ENCODE measurements at regions not wholly inside any gene's neighbourhood (a gene's known extent, or its start where the extent isn't known, plus 50 kb on each side); places are given as distances from the start of the nearest gene placed in this dataset.

- no peak for DNase-seq
These were observed 213.9 kb downstream of the SOD2 start for GRCh38 chr6:159479146-159479545.

GRCh38 chr6:159473475-159474263, 219.4 kb downstream of the SOD2 start:
- no peak for DNase-seq

GRCh38 chr6:159470397-159470796, 222.6 kb downstream of the SOD2 start:
- DNase-seq = no peak

DNA sequence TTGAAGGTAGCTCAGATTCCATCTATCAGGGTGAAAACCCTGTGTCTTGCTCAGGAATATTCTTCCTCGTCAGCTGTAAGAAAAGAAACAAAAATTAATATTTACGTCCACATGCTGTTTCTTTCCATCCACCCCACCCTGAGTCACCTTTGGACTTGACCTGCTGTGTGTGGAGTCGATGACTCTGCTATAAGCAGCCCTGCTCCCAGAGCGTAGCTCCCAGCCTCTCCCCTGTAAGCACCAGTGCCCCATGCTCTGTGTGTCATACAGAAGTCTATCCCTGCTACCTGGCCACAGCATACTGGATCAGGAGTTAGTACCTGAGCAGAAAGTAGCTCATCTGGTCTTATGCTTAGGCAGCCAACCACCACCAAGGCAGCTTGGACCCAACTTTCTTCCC, 223.6 kb downstream of the SOD2 start:
- DNase-seq = no peak

DNA sequence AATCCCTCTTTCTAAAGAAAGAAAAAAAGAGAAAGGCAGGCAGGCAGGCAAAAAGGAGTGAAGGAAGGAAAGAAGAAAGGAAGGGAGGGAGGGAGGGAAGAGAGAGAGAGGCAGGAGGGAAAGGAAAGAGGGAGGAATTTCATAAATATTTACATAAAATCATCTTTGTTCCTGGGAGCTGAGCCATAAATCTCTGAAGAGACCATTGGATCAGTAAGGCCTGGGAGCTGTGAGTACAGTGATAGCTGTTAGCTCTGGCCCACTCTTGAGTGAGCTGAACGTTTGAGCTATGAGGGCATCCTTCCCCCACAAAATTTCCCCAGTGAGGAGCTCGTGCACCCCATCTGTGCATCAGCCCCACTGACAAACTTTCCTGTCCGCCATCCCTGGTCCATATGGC, 224.0 kb downstream of the SOD2 start:
- no peak for DNase-seq

DNA sequence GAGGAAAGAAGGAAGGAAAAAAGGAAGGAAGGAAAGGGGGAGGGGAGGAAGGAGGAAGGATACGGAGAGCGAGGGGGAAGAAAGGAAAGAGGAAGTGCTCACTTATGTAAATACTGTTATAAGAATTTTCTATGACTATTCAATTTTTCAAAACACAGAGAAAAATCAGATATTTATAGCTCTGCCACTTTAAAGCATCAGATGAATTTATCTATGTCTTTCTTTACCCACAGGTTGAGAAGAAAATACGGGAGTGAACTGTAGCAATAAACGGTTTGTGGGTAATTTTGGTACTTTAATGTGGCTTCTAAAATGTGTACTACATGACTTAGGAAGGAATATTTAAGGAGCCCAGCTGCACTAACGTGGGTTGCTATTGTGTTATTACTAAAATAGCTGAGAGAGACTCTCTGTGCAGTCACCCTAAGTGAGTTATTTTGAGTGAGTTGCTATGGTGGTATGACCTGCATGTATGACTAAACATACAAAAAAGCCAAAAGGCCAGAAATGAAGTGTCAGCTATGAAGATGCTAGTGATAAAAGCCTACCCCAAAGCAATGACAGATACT, 225.5 kb downstream of the SOD2 start:
- no peak for DNase-seq

DNA sequence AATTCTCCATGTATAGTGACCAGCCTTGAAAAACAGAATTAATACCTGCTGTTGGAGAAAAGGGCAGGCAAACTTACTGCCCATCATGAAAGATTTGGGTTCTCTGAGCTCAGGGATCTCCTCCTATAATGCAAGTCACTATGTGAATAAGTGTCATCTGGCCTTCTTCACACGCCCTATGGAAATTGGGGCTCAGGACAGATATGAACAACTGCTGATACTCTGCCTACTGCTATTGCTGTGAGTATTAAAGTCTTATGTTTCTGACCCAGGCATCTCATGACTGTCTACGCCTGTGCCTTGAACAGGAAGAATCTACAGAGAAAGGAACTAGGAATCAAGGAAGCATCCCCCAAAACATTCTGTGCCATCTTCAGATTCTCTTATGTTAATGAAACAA, 226.1 kb downstream of the SOD2 start:
- no peak for DNase-seq

- DNase-seq = no peak
These were observed 228.2 kb downstream of the SOD2 start for GRCh38 chr6:159464816-159465215.

- DNase-seq = peak in 1 of 3 experiments; percentile 14
These were observed 229.8 kb downstream of the SOD2 start for GRCh38 chr6:159463119-159463829.

DNA sequence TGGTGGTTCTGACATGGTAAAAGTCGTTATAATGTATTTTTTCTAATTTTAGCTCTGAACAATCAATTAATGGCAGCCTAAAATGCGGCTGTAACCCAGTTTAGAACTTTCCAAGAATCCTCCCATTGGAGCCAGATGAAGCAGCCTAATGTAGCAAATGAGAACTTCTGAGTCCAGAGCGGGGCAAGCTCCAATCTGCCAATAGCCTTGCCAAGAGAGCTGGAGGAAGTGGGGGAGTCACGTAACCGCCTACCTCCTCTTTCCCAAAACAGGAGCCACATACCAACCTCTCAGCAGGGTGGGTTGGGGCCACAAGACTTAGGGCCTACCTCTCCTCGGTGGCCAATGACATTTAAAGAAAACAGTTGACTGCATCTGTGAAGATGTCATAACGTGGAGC, 230.6 kb downstream of the SOD2 start:
- DNase-seq = no peak

DNA sequence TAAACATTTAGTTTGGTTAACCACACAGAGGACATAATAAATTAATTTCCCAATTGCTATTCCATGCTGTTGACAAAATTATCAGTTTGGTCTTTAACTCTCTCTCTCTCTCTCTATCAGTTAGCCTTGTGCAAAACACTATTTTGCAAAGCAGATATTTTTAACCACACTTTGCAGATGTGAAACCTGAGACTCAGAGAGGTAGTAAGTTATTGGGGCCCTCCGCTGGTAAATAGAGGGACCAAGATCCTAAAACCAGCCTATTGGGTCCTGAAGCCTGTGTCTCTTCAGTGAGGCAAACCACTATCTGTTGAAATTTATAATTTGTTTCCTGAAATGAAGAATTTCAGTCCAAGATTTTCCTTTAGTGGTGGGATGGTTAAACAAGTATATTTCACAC, 231.0 kb downstream of the SOD2 start:
- DNase-seq = no peak

DNA sequence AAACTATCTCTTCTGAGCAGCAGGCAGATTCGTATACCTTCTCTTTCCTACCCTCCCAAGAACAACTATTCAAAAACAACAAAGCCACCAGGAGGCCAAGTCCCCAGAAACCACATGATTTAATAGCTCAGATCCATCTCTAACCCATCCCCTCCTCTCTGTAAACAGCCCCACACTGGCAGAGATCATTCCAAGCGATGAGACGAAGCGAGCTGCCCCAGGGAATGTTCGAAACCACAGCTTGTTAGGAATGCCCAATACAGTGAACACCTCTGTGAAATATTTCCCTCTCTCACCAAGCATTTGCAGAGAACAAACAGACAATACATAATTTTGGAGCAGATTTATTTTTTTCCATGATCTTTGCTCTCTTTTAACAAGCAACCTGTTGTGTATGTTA, 231.8 kb downstream of the SOD2 start:
- DNase-seq = no peak

GRCh38 chr6:159460476-159460875, 232.6 kb downstream of the SOD2 start:
- no peak for DNase-seq

GRCh38 chr6:159456349-159456748, 236.7 kb downstream of the SOD2 start:
- no peak for DNase-seq

DNA sequence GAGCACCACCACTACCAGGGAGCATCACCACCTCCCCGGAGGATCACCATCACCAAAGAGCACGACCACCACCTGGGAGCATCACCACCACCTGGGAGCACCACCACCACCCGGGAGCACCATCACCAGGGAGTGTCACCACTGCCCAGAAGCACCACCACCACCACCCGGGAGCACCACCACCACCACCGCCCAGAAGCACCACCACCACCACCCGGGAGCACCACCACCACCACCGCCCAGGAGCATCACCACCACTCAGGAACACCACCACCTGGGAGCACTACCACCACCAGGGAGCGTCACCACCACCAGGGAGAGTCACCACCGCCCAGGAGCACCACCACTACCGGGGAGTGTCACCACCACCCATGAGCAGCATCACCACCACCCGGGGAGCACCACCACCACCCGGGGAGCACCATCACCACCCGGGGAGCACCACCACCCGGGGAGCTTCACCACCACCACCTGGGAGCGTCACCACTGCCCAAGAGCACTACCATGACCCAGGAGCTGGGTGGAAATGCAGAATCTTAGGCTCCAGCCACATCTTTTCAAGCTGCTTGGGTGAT, 237.3 kb downstream of the SOD2 start:
- DNase-seq = no peak

- no peak for DNase-seq
These were observed 242.1 kb downstream of the SOD2 start for GRCh38 chr6:159450815-159451465.

GRCh38 chr6:159446340-159446739, 246.7 kb downstream of the SOD2 start:
- no peak for DNase-seq

GRCh38 chr6:159445351-159445750, 247.7 kb downstream of the SOD2 start:
- DNase-seq = no peak

- DNase-seq = no peak
These were observed 248.8 kb downstream of the SOD2 start for GRCh38 chr6:159444056-159444760.

DNA sequence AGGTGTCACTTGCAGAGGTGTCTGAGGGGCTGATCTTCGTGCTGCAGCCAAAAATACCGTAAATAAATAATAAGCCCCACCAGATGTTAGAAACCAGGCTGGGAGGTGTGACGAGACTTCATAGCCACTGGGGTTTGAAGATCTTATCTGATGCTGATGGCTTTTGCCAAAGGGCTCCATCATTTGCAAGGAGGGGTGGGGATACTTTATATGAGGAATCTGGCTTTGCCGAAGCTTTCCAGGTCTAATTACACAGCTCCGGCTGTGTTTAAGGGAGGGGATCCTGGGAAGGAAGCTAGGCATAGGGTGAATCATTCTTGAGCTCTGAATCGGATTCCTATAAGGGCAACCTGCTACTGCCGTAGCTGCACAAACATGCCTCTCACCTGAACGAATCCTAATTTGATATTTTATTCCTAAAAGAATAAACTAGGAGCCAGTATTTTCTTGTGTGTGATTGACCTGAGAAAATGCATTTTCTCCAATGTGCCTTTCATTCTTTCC, 249.6 kb downstream of the SOD2 start:
- DNase-seq = no peak

GRCh38 chr6:159441704-159441981, 251.4 kb downstream of the SOD2 start:
- DNase-seq = no peak

GRCh38 chr6:159440911-159441703, 251.9 kb downstream of the SOD2 start:
- no peak for DNase-seq
